SK-N-SH treated with all-trans-retinoic acid at 6 μM for 48 hours (cell line): ENCODE measurements at regions not wholly inside any gene's neighbourhood (a gene's known extent, or its start where the extent isn't known, plus 50 kb on each side); places are given as distances from the start of the nearest gene placed in this dataset.

ENCODE experiments used
- CREB5 ChIP-seq: fragments of 250-450 bp; sonication (Bioruptor Pico); IDR thresholded peaks from 2 replicates; pipeline ENCODE4 v1.5.1; 2020; ENCODE audit warnings: low read depth, mild to moderate bottlenecking, moderate library complexity
- PATZ1 ChIP-seq: fragments of 250-450 bp; sonication (Bioruptor Pico); IDR thresholded peaks from 2 replicates; pipeline ENCODE4 v1.8.0; 2020; ENCODE audit warnings: mild to moderate bottlenecking, moderate library complexity, borderline replicate concordance
- TCF4 ChIP-seq: fragments of 250-450 bp; sonication (Bioruptor Pico); IDR thresholded peaks from 2 replicates; pipeline ENCODE4 v1.8.0; 2021; ENCODE audit warnings: mild to moderate bottlenecking, moderate library complexity, borderline replicate concordance
- TOX ChIP-seq: fragments of 250-450 bp; sonication (Bioruptor Pico); IDR thresholded peaks from 2 replicates; pipeline ENCODE4 v1.8.0; 2021; ENCODE audit warnings: mild to moderate bottlenecking, moderate library complexity, borderline replicate concordance
- ZFP30 ChIP-seq: fragments of 450-650 bp; formaldehyde crosslinking; IDR thresholded peaks from 2 replicates; pipeline ENCODE4 v1.5.0; 2022; ENCODE audit warnings: mild to moderate bottlenecking, moderate library complexity
- TF ChIP-seq, protein P1 (sequence below): fragments of 250-450 bp; sonication (Bioruptor Pico); IDR thresholded peaks from 2 replicates; pipeline ENCODE4 v1.5.0; 2020; ENCODE audit warnings: mild to moderate bottlenecking, moderate library complexity

- no peak for TF ChIP-seq TCF4
- TF ChIP-seq TOX (CRISPR knock-in tag), result no peak
- TF ChIP-seq ZFP30 (CRISPR knock-in tag), result no peak
- TF ChIP-seq, protein P1, sequence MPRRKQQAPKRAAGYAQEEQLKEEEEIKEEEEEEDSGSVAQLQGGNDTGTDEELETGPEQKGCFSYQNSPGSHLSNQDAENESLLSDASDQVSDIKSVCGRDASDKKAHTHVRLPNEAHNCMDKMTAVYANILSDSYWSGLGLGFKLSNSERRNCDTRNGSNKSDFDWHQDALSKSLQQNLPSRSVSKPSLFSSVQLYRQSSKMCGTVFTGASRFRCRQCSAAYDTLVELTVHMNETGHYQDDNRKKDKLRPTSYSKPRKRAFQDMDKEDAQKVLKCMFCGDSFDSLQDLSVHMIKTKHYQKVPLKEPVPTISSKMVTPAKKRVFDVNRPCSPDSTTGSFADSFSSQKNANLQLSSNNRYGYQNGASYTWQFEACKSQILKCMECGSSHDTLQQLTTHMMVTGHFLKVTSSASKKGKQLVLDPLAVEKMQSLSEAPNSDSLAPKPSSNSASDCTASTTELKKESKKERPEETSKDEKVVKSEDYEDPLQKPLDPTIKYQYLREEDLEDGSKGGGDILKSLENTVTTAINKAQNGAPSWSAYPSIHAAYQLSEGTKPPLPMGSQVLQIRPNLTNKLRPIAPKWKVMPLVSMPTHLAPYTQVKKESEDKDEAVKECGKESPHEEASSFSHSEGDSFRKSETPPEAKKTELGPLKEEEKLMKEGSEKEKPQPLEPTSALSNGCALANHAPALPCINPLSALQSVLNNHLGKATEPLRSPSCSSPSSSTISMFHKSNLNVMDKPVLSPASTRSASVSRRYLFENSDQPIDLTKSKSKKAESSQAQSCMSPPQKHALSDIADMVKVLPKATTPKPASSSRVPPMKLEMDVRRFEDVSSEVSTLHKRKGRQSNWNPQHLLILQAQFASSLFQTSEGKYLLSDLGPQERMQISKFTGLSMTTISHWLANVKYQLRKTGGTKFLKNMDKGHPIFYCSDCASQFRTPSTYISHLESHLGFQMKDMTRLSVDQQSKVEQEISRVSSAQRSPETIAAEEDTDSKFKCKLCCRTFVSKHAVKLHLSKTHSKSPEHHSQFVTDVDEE (CRISPR knock-in tag), result no peak
- no peak for TF ChIP-seq PATZ1 (CRISPR knock-in tag)
- TF ChIP-seq CREB5 (CRISPR knock-in tag), result no peak
Observed at GRCh38 chr10:130648807-130649206, 512.6 kb downstream of the GLRX3 start.
